Thymus (tissue), 11 donors: ENCODE measurements at regions not wholly inside any gene's neighbourhood (a gene's known extent, or its start where the extent isn't known, plus 50 kb on each side); places are given as distances from the start of the nearest gene placed in this dataset.

Experiments used
- DNase-seq, 9 donors: peaks; one replicate each; pipeline ENCODE4 v3.0.0-alpha.2; 2013; ENCODE audit warnings: low spot score in 9 of 9, low read depth in 6 of 9, missing footprints in 1 of 9
- H3K27ac ChIP-seq, 2 donors: one replicate each; pipeline ENCODE4 v1.5.1; 2013; ENCODE audit warnings: control low read depth in 1 of 2, low read depth in 1 of 2, low read length in 1 of 2, mild to moderate bottlenecking in 1 of 2, moderate library complexity in 1 of 2
- H3K27me3 ChIP-seq, 2 donors: one replicate each; pipeline ENCODE4 v1.5.1; 2013; ENCODE audit warnings: low read length in 1 of 2; ENCODE audit not compliant: control insufficient read depth in 2 of 2, insufficient read depth in 1 of 2
- H3K36me3 ChIP-seq, 2 donors: one replicate each; pipeline ENCODE4 v1.5.1; 2013; ENCODE audit warnings: low read length in 1 of 2, mild to moderate bottlenecking in 1 of 2, moderate library complexity in 1 of 2; ENCODE audit not compliant: control insufficient read depth in 2 of 2, insufficient read depth in 2 of 2
- H3K4me1 ChIP-seq, 2 donors: one replicate each; pipeline ENCODE4 v1.5.1; 2013; ENCODE audit warnings: low read length in 2 of 2; ENCODE audit not compliant: control insufficient read depth in 2 of 2, insufficient read depth in 2 of 2
- H3K4me3 ChIP-seq, 2 donors: one replicate each; pipeline ENCODE4 v1.5.1; 2013; ENCODE audit warnings: low read length in 2 of 2, control low read depth in 1 of 2, mild to moderate bottlenecking in 1 of 2
- H3K9me3 ChIP-seq, 2 donors: one replicate each; pipeline ENCODE4 v1.5.1; 2013; ENCODE audit warnings: low read length in 1 of 2, mild to moderate bottlenecking in 1 of 2; ENCODE audit not compliant: control insufficient read depth in 2 of 2, insufficient read depth in 1 of 2
- WGBS: extraction: QIAGEN DNeasy Blood & Tissue Kit; methylation state at CpG from one replicate; pipeline ENCODE4 v1.1.7; 2013; 5-methylcytosine and 5-hydroxymethylcytosine counted together
- donor health status: healthy.

GRCh38 chr9:99505936-99506335, 283.9 kb downstream of the SEC61B start:
- Histone ChIP-seq H3K4me3 (no peak overlapping the region), H3K4me1 (no peaks in the 10 kb centered on the region), H3K27ac (no peak overlapping the region), H3K27me3 (no peaks in the 10 kb centered on the region), H3K9me3 (no peaks in the 10 kb centered on the region), H3K36me3 (no peaks in the 10 kb centered on the region)
- no peak for DNase-seq
- WGBS, result 95% methylated on average over 4 of the region's 4 CpGs

GRCh38 chr9:99506747-99507348, 284.8 kb downstream of the SEC61B start:
- no peak overlapping the region for H3K27ac ChIP-seq
- DNase-seq, result no peak
- 97% methylated on average over 1 of the region's 1 CpG for WGBS
- H3K9me3 ChIP-seq, result no peaks in the 10 kb centered on the region
- no peak overlapping the region for H3K4me3 ChIP-seq
- H3K27me3 ChIP-seq, result no peaks in the 10 kb centered on the region
- no peaks in the 10 kb centered on the region for H3K36me3 ChIP-seq
- H3K4me1 ChIP-seq, result no peaks in the 10 kb centered on the region

DNA sequence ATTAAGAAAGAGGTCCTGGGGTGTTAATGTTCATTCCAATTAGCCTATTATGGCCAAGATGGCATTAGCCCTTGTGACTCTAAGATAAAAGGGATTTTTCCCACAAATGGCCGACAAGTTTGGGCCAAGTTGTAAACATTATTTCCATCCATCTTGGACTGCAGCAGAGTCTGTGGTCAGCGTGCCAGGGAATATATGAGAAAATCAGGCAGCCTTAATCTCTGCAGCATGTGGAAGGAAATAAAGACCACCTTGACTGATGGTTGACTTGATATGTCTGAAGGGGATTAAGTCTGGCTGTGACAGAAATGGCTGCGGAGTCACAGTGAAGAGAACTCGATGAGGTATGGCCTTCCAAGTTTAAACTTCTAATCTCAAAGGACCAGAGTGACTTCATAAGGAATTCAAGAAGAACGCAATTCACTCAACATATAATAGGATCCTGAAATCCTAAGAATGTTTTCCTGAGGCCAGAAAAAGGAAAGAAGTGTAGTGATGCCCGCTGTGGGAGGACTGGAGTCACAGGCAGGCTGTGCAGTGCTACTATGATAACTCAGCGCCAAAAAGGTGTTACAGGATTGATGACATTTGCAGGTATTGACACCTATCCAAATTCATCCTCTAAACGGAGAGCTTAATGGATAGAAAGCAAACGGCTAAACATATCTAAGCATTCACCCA, 287.1 kb downstream of the SEC61B start:
- Histone ChIP-seq H3K27me3 (no peaks in the 10 kb centered on the region), H3K4me3 (no peak overlapping the region), H3K36me3 (no peaks in the 10 kb centered on the region), H3K4me1 (no peaks in the 10 kb centered on the region), H3K27ac (no peak overlapping the region), H3K9me3 (no peaks in the 10 kb centered on the region)
- DNase-seq, result no peak
- WGBS, result 96% methylated on average over 9 of the region's 9 CpGs

- WGBS, result 97% methylated on average over 4 of the region's 4 CpGs
- H3K36me3 ChIP-seq, result no peaks in the 10 kb centered on the region
- H3K4me3 ChIP-seq, result no peak overlapping the region
- H3K9me3 ChIP-seq, result no peaks in the 10 kb centered on the region
- DNase-seq, result no peak
- no peak overlapping the region for H3K27ac ChIP-seq
- H3K27me3 ChIP-seq, result no peaks in the 10 kb centered on the region
- no peaks in the 10 kb centered on the region for H3K4me1 ChIP-seq
These were observed 287.9 kb downstream of the SEC61B start for GRCh38 chr9:99509900-99510535.

GRCh38 chr9:99511723-99512122, 289.6 kb downstream of the SEC61B start:
- H3K4me3 ChIP-seq, result no peak overlapping the region
- no peaks in the 10 kb centered on the region for H3K36me3 ChIP-seq
- WGBS, result 92% methylated on average over 3 of the region's 3 CpGs
- no peaks in the 10 kb centered on the region for H3K9me3 ChIP-seq
- no peak for DNase-seq
- H3K27me3 ChIP-seq, result no peaks in the 10 kb centered on the region
- peaks cover 0 to 2% of the 10 kb centered on the region in 2 donors for H3K4me1 ChIP-seq
- no peak overlapping the region for H3K27ac ChIP-seq

DNA sequence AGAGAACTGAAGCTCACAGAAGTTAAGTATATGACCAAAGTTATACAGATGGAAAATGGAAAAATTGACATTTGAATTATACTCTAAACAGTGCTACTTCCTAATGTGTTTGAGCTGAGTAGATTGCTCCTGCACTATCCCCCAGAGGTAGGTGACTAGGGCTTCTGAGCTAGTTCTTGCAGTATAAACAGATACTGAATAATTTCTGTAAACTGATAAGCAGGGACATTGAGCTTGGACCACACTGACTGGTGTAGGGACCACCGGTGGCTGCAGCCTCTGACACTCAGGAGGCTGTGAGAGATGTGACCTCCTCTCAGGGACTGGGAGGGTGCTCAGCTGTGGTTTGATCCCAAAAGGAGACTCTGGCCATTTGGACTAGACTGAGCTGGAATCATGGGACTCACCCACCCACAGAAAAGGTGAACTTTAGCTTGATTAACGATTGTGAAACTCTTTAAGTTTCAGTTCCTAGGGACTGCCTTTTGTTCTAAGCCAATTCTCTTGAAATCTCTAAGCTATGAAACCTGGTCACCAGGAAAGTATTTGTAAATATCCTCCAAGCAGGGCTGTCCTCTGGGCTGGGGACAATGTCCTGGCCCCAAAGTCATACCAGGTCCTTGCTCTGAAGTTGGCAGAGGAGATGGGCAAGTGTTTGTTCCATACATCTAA, 291.5 kb downstream of the SEC61B start:
- H3K4me3 ChIP-seq, result no peak overlapping the region
- no peak for DNase-seq
- no peak overlapping the region for H3K27ac ChIP-seq
- H3K4me1 ChIP-seq, result peaks cover 0 to 3% of the 10 kb centered on the region in 2 donors
- WGBS, result 96% methylated on average over 2 of the region's 2 CpGs
- no peaks in the 10 kb centered on the region for H3K9me3 ChIP-seq
- no peaks in the 10 kb centered on the region for H3K27me3 ChIP-seq
- H3K36me3 ChIP-seq, result no peaks in the 10 kb centered on the region

GRCh38 chr9:99515093-99515492, 293.0 kb downstream of the SEC61B start:
- H3K27ac ChIP-seq, result no peak overlapping the region
- peaks cover 0 to 3% of the 10 kb centered on the region in 2 donors for H3K4me1 ChIP-seq
- H3K4me3 ChIP-seq, result no peak overlapping the region
- DNase-seq, result no peak
- H3K27me3 ChIP-seq, result no peaks in the 10 kb centered on the region
- 72% methylated on average over 1 of the region's 1 CpG for WGBS
- no peaks in the 10 kb centered on the region for H3K9me3 ChIP-seq
- H3K36me3 ChIP-seq, result no peaks in the 10 kb centered on the region

- 83% methylated on average over 7 of the region's 7 CpGs for WGBS
These were observed 294.0 kb downstream of the SEC61B start for GRCh38 chr9:99515895-99516656.

More at GRCh38 chr9:99515895-99516656, 294.0 kb downstream of the SEC61B start:
- Histone ChIP-seq H3K27me3 (no peaks in the 10 kb centered on the region), H3K4me1 (peaks cover 0 to 3% of the 10 kb centered on the region in 2 donors), H3K36me3 (no peaks in the 10 kb centered on the region), H3K27ac (no peak overlapping the region), H3K9me3 (no peaks in the 10 kb centered on the region), H3K4me3 (no peak overlapping the region)
- DNase-seq, result no peak
